Common myeloid progenitor, CD34-positive (primary cell): ENCODE measurements at regions not wholly inside any gene's neighbourhood (a gene's known extent, or its start where the extent isn't known, plus 50 kb on each side); places are given as distances from the start of the nearest gene placed in this dataset.

ENCODE experiments used
- CTCF ChIA-PET: fragments of 350-600 bp; sonication (Branson Sonifier 250); formaldehyde crosslinking; loops from one replicate; lab custom pipeline; 2021; ENCODE audit warnings: antibody characterized with exemption; lab: Charles Lee
- POLR2A ChIA-PET: fragments of 350-600 bp; sonication (Branson Sonifier 250); formaldehyde crosslinking; loops from one replicate; lab custom pipeline; 2021; ENCODE audit warnings: antibody characterized with exemption; lab: Charles Lee
- DNase-seq, 3 donors: peaks; one replicate each; pipeline versions ENCODE4 v3.0.0 to v3.0.0-alpha.2; 2013
- H3K27ac ChIP-seq, 2 experiments: 1 replicate in 1 of 2; 2 replicates in 1 of 2; pipeline ENCODE4 v1.7.0; 2013; ENCODE audit warnings: inconsistent platforms in 2 of 2, low read length in 2 of 2, mild to moderate bottlenecking in 2 of 2, low read depth in 1 of 2, moderate library complexity in 1 of 2; ENCODE audit not compliant: severe bottlenecking in 2 of 2, insufficient read depth in 1 of 2, poor library complexity in 1 of 2
- H3K27me3 ChIP-seq, 5 experiments: replicated peaks in 2 of 5; 1 replicate in 3 of 5; 2 replicates in 2 of 5; pipeline versions ENCODE4 v1.6.1 to v1.7.0; 2013; ENCODE audit warnings: low read length in 4 of 5, mild to moderate bottlenecking in 2 of 5, moderate library complexity in 2 of 5, inconsistent platforms in 1 of 5; ENCODE audit not compliant: insufficient read depth in 5 of 5, control insufficient read depth in 4 of 5
- H3K36me3 ChIP-seq, 4 experiments: 1 replicate in 2 of 4; 2 replicates in 2 of 4; pipeline versions ENCODE4 v1.6.1 to v1.7.0; 2013; ENCODE audit warnings: low read length in 3 of 4, control low read depth in 1 of 4, mild to moderate bottlenecking in 1 of 4; ENCODE audit not compliant: control insufficient read depth in 4 of 4, insufficient read depth in 4 of 4
- H3K4me1 ChIP-seq, 4 experiments: 1 replicate in 3 of 4; 2 replicates in 1 of 4; pipeline versions ENCODE4 v1.6.1 to v1.7.1; 2013; ENCODE audit warnings: low read length in 3 of 4, mild to moderate bottlenecking in 3 of 4, control low read depth in 1 of 4, inconsistent platforms in 1 of 4, moderate library complexity in 1 of 4; ENCODE audit not compliant: control insufficient read depth in 4 of 4, insufficient read depth in 4 of 4; ENCODE audit errors: control extremely low read depth in 1 of 4
- H3K4me3 ChIP-seq, 7 experiments: 1 replicate in 4 of 7; 2 replicates in 3 of 7; pipeline versions ENCODE4 v1.5.1 to v1.7.0; 2013; ENCODE audit warnings: mild to moderate bottlenecking in 7 of 7, low read length in 6 of 7, moderate library complexity in 6 of 7, inconsistent platforms in 2 of 7, low read depth in 2 of 7, control low read depth in 1 of 7; ENCODE audit not compliant: insufficient read depth in 4 of 7, control insufficient read depth in 1 of 7; ENCODE audit errors: extremely low read depth in 1 of 7
- H3K9me3 ChIP-seq, 5 experiments: 1 replicate in 4 of 5; 2 replicates in 1 of 5; pipeline versions ENCODE4 v1.6.1 to v1.7.1; 2013; ENCODE audit warnings: low read length in 4 of 5, mild to moderate bottlenecking in 2 of 5, inconsistent platforms in 1 of 5, low read depth in 1 of 5, moderate library complexity in 1 of 5; ENCODE audit not compliant: control insufficient read depth in 4 of 5, insufficient read depth in 2 of 5; ENCODE audit errors: control extremely low read depth in 1 of 5
- WGBS: methylation state at CpG from one replicate; pipeline ENCODE4 v1.1.5; 2013; ENCODE audit not compliant: insufficient coverage; 5-methylcytosine and 5-hydroxymethylcytosine counted together

GRCh38 chrX:121122332-121122731 lies 74.9 kb downstream of the GLUD2 start:
- Histone ChIP-seq H3K27me3 (no peaks in the 10 kb centered on the region), H3K4me3 (no peak overlapping the region), H3K4me1 (no peaks in the 10 kb centered on the region), H3K36me3 (no peaks in the 10 kb centered on the region), H3K27ac (no peak overlapping the region), H3K9me3 (no peaks in the 10 kb centered on the region)
- CTCF ChIA-PET = no interaction called here
- WGBS = 90% methylated on average over 2 of the region's 3 CpGs
- POLR2A ChIA-PET = no interaction called here
- DNase-seq = no peak

GRCh38 chrX:121128925-121129877 lies 81.8 kb downstream of the GLUD2 start:
- Histone ChIP-seq H3K36me3 (no peaks in the 10 kb centered on the region), H3K9me3 (no peaks in the 10 kb centered on the region), H3K4me1 (no peaks in the 10 kb centered on the region), H3K4me3 (no peak overlapping the region), H3K27ac (no peak overlapping the region), H3K27me3 (no peaks in the 10 kb centered on the region)
- ChIA-PET CTCF (no interaction called here), POLR2A (no interaction called here)
- 95% methylated on average over 5 of the region's 5 CpGs for WGBS
- DNase-seq = no peak

GRCh38 chrX:121132675-121133074 lies 85.3 kb downstream of the GLUD2 start:
- H3K4me1 ChIP-seq = no peaks in the 10 kb centered on the region
- DNase-seq = no peak
- no peaks in the 10 kb centered on the region for H3K36me3 ChIP-seq
- CTCF ChIA-PET = no interaction called here
- POLR2A ChIA-PET = no interaction called here
- no peak overlapping the region for H3K4me3 ChIP-seq
- whole genome bisulfite sequencing = 75% methylated on average over 6 of the region's 6 CpGs
- no peaks in the 10 kb centered on the region for H3K27me3 ChIP-seq
- H3K27ac ChIP-seq = no peak overlapping the region
- no peaks in the 10 kb centered on the region for H3K9me3 ChIP-seq

GRCh38 chrX:121135488-121136207 lies 88.2 kb downstream of the GLUD2 start:
- ChIA-PET POLR2A (no interaction called here), CTCF (no interaction called here)
- Histone ChIP-seq H3K27me3 (no peaks in the 10 kb centered on the region), H3K9me3 (no peaks in the 10 kb centered on the region), H3K4me3 (no peak overlapping the region), H3K36me3 (no peaks in the 10 kb centered on the region), H3K27ac (no peak overlapping the region), H3K4me1 (no peaks in the 10 kb centered on the region)
- 78% methylated on average over 6 of the region's 8 CpGs for WGBS
- DNase-seq = no peak

GRCh38 chrX:121146059-121146628 lies 98.7 kb downstream of the GLUD2 start:
- no peak for DNase-seq
- Histone ChIP-seq H3K27me3 (peaks cover 0 to 2% (median 0%) of the 10 kb centered on the region in 5 experiments), H3K9me3 (no peaks in the 10 kb centered on the region), H3K4me1 (no peaks in the 10 kb centered on the region), H3K4me3 (no peak overlapping the region), H3K27ac (no peak overlapping the region), H3K36me3 (no peaks in the 10 kb centered on the region)
- ChIA-PET CTCF (no interaction called here), POLR2A (no interaction called here)

- no peaks in the 10 kb centered on the region for H3K9me3 ChIP-seq
- H3K27me3 ChIP-seq = no peaks in the 10 kb centered on the region
- 33% methylated on average over 1 of the region's 1 CpG for WGBS
- ChIA-PET POLR2A (no interaction called here), CTCF (no interaction called here)
- no peaks in the 10 kb centered on the region for H3K4me1 ChIP-seq
- no peak overlapping the region for H3K27ac ChIP-seq
- H3K4me3 ChIP-seq = no peak overlapping the region
- DNase-seq = no peak
- H3K36me3 ChIP-seq = no peaks in the 10 kb centered on the region
These were observed 102.8 kb downstream of the GLUD2 start for GRCh38 chrX:121150217-121150616.

- H3K4me1 ChIP-seq = no peaks in the 10 kb centered on the region
- 63% methylated on average over 2 of the region's 4 CpGs for WGBS
- H3K36me3 ChIP-seq = no peaks in the 10 kb centered on the region
- H3K4me3 ChIP-seq = no peak overlapping the region
- H3K27ac ChIP-seq = no peak overlapping the region
- no peaks in the 10 kb centered on the region for H3K27me3 ChIP-seq
- ChIA-PET CTCF (no interaction called here), POLR2A (no interaction called here)
- DNase-seq = no peak
- no peaks in the 10 kb centered on the region for H3K9me3 ChIP-seq
These were observed 103.9 kb downstream of the GLUD2 start for GRCh38 chrX:121151293-121151692.
